GM11168 (cell line): ENCODE measurements at regions not wholly inside any gene's neighbourhood (a gene's known extent, or its start where the extent isn't known, plus 50 kb on each side); places are given as distances from the start of the nearest gene placed in this dataset.

Experiments
- in situ Hi-C: fragments of 300-500 bp; cut with MboI; formaldehyde crosslinking; loops from one replicate; pipeline ENCODE4 v1.12.0; 2022; ENCODE audit warnings: low sequenced_read_pairs; ENCODE audit not compliant: unreplicated experiment

- in situ Hi-C loops: no loop called here
Measured at GRCh38 chr7:79882922-79883321, 251.7 kb upstream of the GNAI1 start.

- in situ Hi-C loops: no loop called here
Measured at GRCh38 chr7:79880312-79880711, 254.3 kb upstream of the GNAI1 start.

- in situ Hi-C loops: no loop called here
Measured at GRCh38 chr7:79877874-79878465, 256.7 kb upstream of the GNAI1 start.

- in situ Hi-C loops: no loop called here
Measured at GRCh38 chr7:79876848-79877252, 257.8 kb upstream of the GNAI1 start.

GRCh38 chr7:79874797-79875196 lies 259.8 kb upstream of the GNAI1 start:
- in situ Hi-C loops: no loop called here

GRCh38 chr7:79872176-79872575 lies 262.5 kb upstream of the GNAI1 start:
- in situ Hi-C loops: no loop called here

- in situ Hi-C loops: no loop called here
Measured at GRCh38 chr7:79868010-79868409, 266.6 kb upstream of the GNAI1 start.

GRCh38 chr7:79862447-79863210 lies 272.0 kb upstream of the GNAI1 start:
- in situ Hi-C loops: no loop called here

GRCh38 chr7:79855172-79855571 lies 279.5 kb upstream of the GNAI1 start:
- in situ Hi-C loops: no loop called here

- in situ Hi-C loops: no loop called here
Measured at GRCh38 chr7:79854621-79855020, 280.0 kb upstream of the GNAI1 start.

- in situ Hi-C loops: no loop called here
Measured at GRCh38 chr7:79837915-79838314, 296.7 kb upstream of the GNAI1 start.

GRCh38 chr7:79833616-79834015 lies 301.0 kb upstream of the GNAI1 start:
- in situ Hi-C loops: no loop called here

GRCh38 chr7:79828866-79829265 lies 305.8 kb upstream of the GNAI1 start:
- in situ Hi-C loops: no loop called here

- in situ Hi-C loops: no loop called here
Measured at GRCh38 chr7:79823246-79823951, 311.2 kb upstream of the GNAI1 start.

GRCh38 chr7:79822620-79823240 lies 311.9 kb upstream of the GNAI1 start:
- in situ Hi-C loops: no loop called here

- in situ Hi-C loops: no loop called here
Measured at GRCh38 chr7:79820387-79820786, 314.2 kb upstream of the GNAI1 start.

GRCh38 chr7:79810916-79811315 lies 323.7 kb upstream of the GNAI1 start:
- in situ Hi-C loops: no loop called here

- in situ Hi-C loops: no loop called here
Measured at GRCh38 chr7:79806161-79806734, 328.4 kb upstream of the GNAI1 start.

GRCh38 chr7:79790656-79791262 lies 337.3 kb upstream of the MAGI2 start:
- in situ Hi-C loops: no loop called here
